Breast epithelium (tissue), 3 donors: ENCODE measurements at regions not wholly inside any gene's neighbourhood (a gene's known extent, or its start where the extent isn't known, plus 50 kb on each side); places are given as distances from the start of the nearest gene placed in this dataset.

ENCODE experiments used
- CTCF ChIP-seq, 3 donors: fragments of 450-650 bp; IDR thresholded peaks; one replicate each; pipeline ENCODE4 v1.5.1; 2016 to 2017; ENCODE audit warnings: antibody characterized with exemption in 3 of 3, mild to moderate bottlenecking in 3 of 3, moderate library complexity in 3 of 3
- POLR2A ChIP-seq: fragments of 450-650 bp; IDR thresholded peaks from one replicate; pipeline ENCODE4 v1.6.1; 2016; ENCODE audit warnings: antibody characterized with exemption, mild to moderate bottlenecking, moderate library complexity

- TF ChIP-seq CTCF (IDR thresholded peaks at IDR 0.05), result no peak
- no peak for TF ChIP-seq POLR2A
These were observed 288.8 kb downstream of the HS3ST1 start for GRCh38 chr4:11139871-11140270.
